ENCODE measurements at regions not wholly inside any gene's neighbourhood (a gene's known extent, or its start where the extent isn't known, plus 50 kb on each side); places are given as distances from the start of the nearest gene placed in this dataset.

GRCh38 chr16:86930001-86930400 is 351.7 kb downstream of the FOXL1 start:
- DNase-seq (ENCODE audit: low read depth in 3 of 3) = no peak

- DNase-seq (ENCODE audit: low read depth in 3 of 3) = no peak
Measured at GRCh38 chr16:86930663-86931373, 352.5 kb downstream of the FOXL1 start.

- DNase-seq (ENCODE audit: low read depth in 3 of 3) = no peak
Measured at GRCh38 chr16:86931410-86931941, 353.1 kb downstream of the FOXL1 start.

- no peak for DNase-seq (ENCODE audit: low read depth in 3 of 3)
Measured at GRCh38 chr16:86932130-86932982, 354.0 kb downstream of the FOXL1 start.

- no peak for DNase-seq (ENCODE audit: low read depth in 3 of 3)
Measured at GRCh38 chr16:86934581-86935375, 356.4 kb downstream of the FOXL1 start.

- no peak for DNase-seq (ENCODE audit: low read depth in 3 of 3)
Measured at GRCh38 chr16:86939609-86940008, 361.3 kb downstream of the FOXL1 start.

GRCh38 chr16:86941731-86942130 is 363.4 kb downstream of the FOXL1 start:
- no peak for DNase-seq (ENCODE audit: low read depth in 3 of 3)

GRCh38 chr16:86942151-86943051 is 364.1 kb downstream of the FOXL1 start:
- no peak for DNase-seq (ENCODE audit: low read depth in 3 of 3)

GRCh38 chr16:86945166-86945900 is 367.0 kb downstream of the FOXL1 start:
- DNase-seq (ENCODE audit: low read depth in 3 of 3) = no peak

GRCh38 chr16:86946396-86946795 is 368.0 kb downstream of the FOXL1 start:
- DNase-seq (ENCODE audit: low read depth in 3 of 3) = no peak

GRCh38 chr16:86946981-86947380 is 368.6 kb downstream of the FOXL1 start:
- no peak for DNase-seq (ENCODE audit: low read depth in 3 of 3)

- DNase-seq (ENCODE audit: low read depth in 3 of 3) = no peak
Measured at GRCh38 chr16:86948046-86948445, 369.1 kb downstream of the C16orf95 start.

GRCh38 chr16:86949116-86949515 is 368.1 kb downstream of the C16orf95 start:
- DNase-seq (ENCODE audit: low read depth in 3 of 3) = no peak

- DNase-seq (ENCODE audit: low read depth in 3 of 3) = no peak
Measured at GRCh38 chr16:86949630-86950029, 367.6 kb downstream of the C16orf95 start.

- no peak for DNase-seq (ENCODE audit: low read depth in 3 of 3)
Measured at GRCh38 chr16:86951041-86951822, 366.0 kb downstream of the C16orf95 start.

GRCh38 chr16:86951831-86952598 is 365.2 kb downstream of the C16orf95 start:
- DNase-seq (ENCODE audit: low read depth in 3 of 3) = no peak

GRCh38 chr16:86952769-86953168 is 364.4 kb downstream of the C16orf95 start:
- no peak for DNase-seq (ENCODE audit: low read depth in 3 of 3)

GRCh38 chr16:86953631-86954391 is 363.4 kb downstream of the C16orf95 start:
- no peak for DNase-seq (ENCODE audit: low read depth in 3 of 3)
